Common myeloid progenitor, CD34-positive (primary cell): ENCODE measurements at regions not wholly inside any gene's neighbourhood (a gene's known extent, or its start where the extent isn't known, plus 50 kb on each side); places are given as distances from the start of the nearest gene placed in this dataset.

Source experiments
- CTCF ChIA-PET: fragments of 350-600 bp; sonication (Branson Sonifier 250); formaldehyde crosslinking; loops from one replicate; lab custom pipeline; 2021; ENCODE audit warnings: antibody characterized with exemption; lab: Charles Lee
- POLR2A ChIA-PET: fragments of 350-600 bp; sonication (Branson Sonifier 250); formaldehyde crosslinking; loops from one replicate; lab custom pipeline; 2021; ENCODE audit warnings: antibody characterized with exemption; lab: Charles Lee
- DNase-seq, 3 donors: peaks; one replicate each; pipeline versions ENCODE4 v3.0.0 to v3.0.0-alpha.2; 2013
- H3K27ac ChIP-seq, 2 experiments: 1 replicate in 1 of 2; 2 replicates in 1 of 2; pipeline ENCODE4 v1.7.0; 2013; ENCODE audit warnings: inconsistent platforms in 2 of 2, low read length in 2 of 2, mild to moderate bottlenecking in 2 of 2, low read depth in 1 of 2, moderate library complexity in 1 of 2; ENCODE audit not compliant: severe bottlenecking in 2 of 2, insufficient read depth in 1 of 2, poor library complexity in 1 of 2
- H3K27me3 ChIP-seq, 5 experiments: replicated peaks in 2 of 5; 1 replicate in 3 of 5; 2 replicates in 2 of 5; pipeline versions ENCODE4 v1.6.1 to v1.7.0; 2013; ENCODE audit warnings: low read length in 4 of 5, mild to moderate bottlenecking in 2 of 5, moderate library complexity in 2 of 5, inconsistent platforms in 1 of 5; ENCODE audit not compliant: insufficient read depth in 5 of 5, control insufficient read depth in 4 of 5
- H3K36me3 ChIP-seq, 4 experiments: 1 replicate in 2 of 4; 2 replicates in 2 of 4; pipeline versions ENCODE4 v1.6.1 to v1.7.0; 2013; ENCODE audit warnings: low read length in 3 of 4, control low read depth in 1 of 4, mild to moderate bottlenecking in 1 of 4; ENCODE audit not compliant: control insufficient read depth in 4 of 4, insufficient read depth in 4 of 4
- H3K4me1 ChIP-seq, 4 experiments: 1 replicate in 3 of 4; 2 replicates in 1 of 4; pipeline versions ENCODE4 v1.6.1 to v1.7.1; 2013; ENCODE audit warnings: low read length in 3 of 4, mild to moderate bottlenecking in 3 of 4, control low read depth in 1 of 4, inconsistent platforms in 1 of 4, moderate library complexity in 1 of 4; ENCODE audit not compliant: control insufficient read depth in 4 of 4, insufficient read depth in 4 of 4; ENCODE audit errors: control extremely low read depth in 1 of 4
- H3K4me3 ChIP-seq, 7 experiments: 1 replicate in 4 of 7; 2 replicates in 3 of 7; pipeline versions ENCODE4 v1.5.1 to v1.7.0; 2013; ENCODE audit warnings: mild to moderate bottlenecking in 7 of 7, low read length in 6 of 7, moderate library complexity in 6 of 7, inconsistent platforms in 2 of 7, low read depth in 2 of 7, control low read depth in 1 of 7; ENCODE audit not compliant: insufficient read depth in 4 of 7, control insufficient read depth in 1 of 7; ENCODE audit errors: extremely low read depth in 1 of 7
- H3K9me3 ChIP-seq, 5 experiments: 1 replicate in 4 of 5; 2 replicates in 1 of 5; pipeline versions ENCODE4 v1.6.1 to v1.7.1; 2013; ENCODE audit warnings: low read length in 4 of 5, mild to moderate bottlenecking in 2 of 5, inconsistent platforms in 1 of 5, low read depth in 1 of 5, moderate library complexity in 1 of 5; ENCODE audit not compliant: control insufficient read depth in 4 of 5, insufficient read depth in 2 of 5; ENCODE audit errors: control extremely low read depth in 1 of 5
- WGBS: methylation state at CpG from one replicate; pipeline ENCODE4 v1.1.5; 2013; ENCODE audit not compliant: insufficient coverage; 5-methylcytosine and 5-hydroxymethylcytosine counted together

- H3K4me1 ChIP-seq: no peaks in the 10 kb centered on the region
- CTCF ChIA-PET: interaction anchor here (0.7 kb wide), 1 partner anchor 338 kb away, joined by 3 read pairs; no protein-coding TSS in a partner anchor
- no peak overlapping the region for H3K4me3 ChIP-seq
- 56% methylated on average over 2 of the region's 3 CpGs for WGBS
- H3K27me3 ChIP-seq: no peaks in the 10 kb centered on the region
- H3K36me3 ChIP-seq: no peaks in the 10 kb centered on the region
- DNase-seq: no peak
- H3K27ac ChIP-seq: no peak overlapping the region
- no peaks in the 10 kb centered on the region for H3K9me3 ChIP-seq
- POLR2A ChIA-PET: no interaction called here
Observed at GRCh38 chr6:76594109-76594508, 521.6 kb upstream of the IMPG1 start.

- DNase-seq: no peak
- CTCF ChIA-PET: no interaction called here
- H3K27ac ChIP-seq: no peak overlapping the region
- no peak overlapping the region for H3K4me3 ChIP-seq
- H3K4me1 ChIP-seq: no peaks in the 10 kb centered on the region
- H3K9me3 ChIP-seq: no peaks in the 10 kb centered on the region
- H3K36me3 ChIP-seq: no peaks in the 10 kb centered on the region
- H3K27me3 ChIP-seq: no peaks in the 10 kb centered on the region
- 74% methylated on average over 3 of the region's 3 CpGs for WGBS
- POLR2A ChIA-PET: no interaction called here
Observed at GRCh38 chr6:76593668-76594067, 521.2 kb upstream of the IMPG1 start.

GRCh38 chr6:76592566-76592965, 520.1 kb upstream of the IMPG1 start:
- no peak for DNase-seq
- CTCF ChIA-PET: no interaction called here

GRCh38 chr6:76587271-76587670, 514.8 kb upstream of the IMPG1 start:
- Histone ChIP-seq H3K27ac (no peak overlapping the region), H3K4me3 (no peak overlapping the region), H3K9me3 (no peaks in the 10 kb centered on the region), H3K4me1 (no peaks in the 10 kb centered on the region), H3K36me3 (no peaks in the 10 kb centered on the region), H3K27me3 (peaks cover 0 to 1% (median 0%) of the 10 kb centered on the region in 5 experiments)
- CTCF ChIA-PET: interaction anchor here (0.6 kb wide), 1 partner anchor 698 kb away, joined by 3 read pairs; no protein-coding TSS in a partner anchor
- POLR2A ChIA-PET: no interaction called here
- DNase-seq: no peak
- whole genome bisulfite sequencing: 70% methylated on average over 2 of the region's 2 CpGs

More at GRCh38 chr6:76592566-76592965, 520.1 kb upstream of the IMPG1 start:
- no peaks in the 10 kb centered on the region for H3K9me3 ChIP-seq
- H3K4me3 ChIP-seq: no peak overlapping the region
- no peaks in the 10 kb centered on the region for H3K4me1 ChIP-seq
- peaks cover 0 to 1% (median 0%) of the 10 kb centered on the region in 5 experiments for H3K27me3 ChIP-seq
- POLR2A ChIA-PET: no interaction called here
- H3K27ac ChIP-seq: no peak overlapping the region
- H3K36me3 ChIP-seq: no peaks in the 10 kb centered on the region

DNA sequence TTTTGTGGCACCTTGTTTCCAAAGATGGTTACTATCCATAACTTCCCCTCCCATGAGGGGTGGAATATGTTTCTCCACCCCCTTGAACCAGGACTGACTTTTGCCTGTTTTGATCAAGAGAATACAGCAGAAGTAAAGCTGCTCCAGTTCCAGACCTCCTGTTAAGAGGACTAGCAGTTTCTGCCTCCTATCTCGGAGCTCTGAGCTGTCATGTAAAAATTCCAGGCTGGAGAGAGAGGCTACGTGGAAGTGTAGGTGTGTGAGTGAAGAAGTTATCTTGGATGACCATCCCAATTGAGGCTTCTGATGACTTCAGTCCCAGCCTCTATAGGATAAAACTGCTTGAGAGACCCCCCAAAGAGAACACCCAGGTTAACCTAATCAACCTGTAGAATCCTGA, 511.7 kb upstream of the IMPG1 start:
- Histone ChIP-seq H3K27ac (no peak overlapping the region), H3K4me3 (no peak overlapping the region), H3K9me3 (no peaks in the 10 kb centered on the region), H3K4me1 (no peaks in the 10 kb centered on the region), H3K36me3 (no peaks in the 10 kb centered on the region), H3K27me3 (peaks cover 0 to 1% (median 0%) of the 10 kb centered on the region in 5 experiments)
- 100% methylated on average over 1 of the region's 2 CpGs for WGBS
- CTCF ChIA-PET: no interaction called here
- DNase-seq: no peak
- POLR2A ChIA-PET: no interaction called here

DNA sequence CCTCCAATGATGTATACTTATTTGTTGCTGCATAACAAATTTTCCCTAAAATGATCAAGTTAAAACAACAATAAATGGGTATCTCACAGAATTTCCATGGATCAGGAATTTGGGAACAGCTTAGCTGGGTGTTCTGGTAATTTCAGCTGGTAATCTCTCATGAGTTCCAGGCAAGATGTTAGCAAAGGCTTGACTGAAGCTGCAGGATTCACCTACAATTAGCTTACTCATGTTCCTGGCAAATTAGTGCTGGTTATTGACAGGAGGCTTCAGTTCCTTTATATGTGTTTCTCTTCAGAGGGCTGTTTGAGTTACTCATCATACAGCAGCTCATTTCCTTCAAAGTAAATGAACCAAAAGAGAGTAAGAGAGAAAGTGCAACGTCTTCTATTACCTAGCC, 506.3 kb upstream of the IMPG1 start:
- no peaks in the 10 kb centered on the region for H3K9me3 ChIP-seq
- H3K36me3 ChIP-seq: no peaks in the 10 kb centered on the region
- H3K4me3 ChIP-seq: no peak overlapping the region
- ChIA-PET POLR2A (no interaction called here), CTCF (no interaction called here)
- H3K4me1 ChIP-seq: no peaks in the 10 kb centered on the region
- no peak overlapping the region for H3K27ac ChIP-seq
- DNase-seq: no peak
- no peaks in the 10 kb centered on the region for H3K27me3 ChIP-seq
- WGBS: no CpG with 5 or more reads among the region's 1 CpG

DNA sequence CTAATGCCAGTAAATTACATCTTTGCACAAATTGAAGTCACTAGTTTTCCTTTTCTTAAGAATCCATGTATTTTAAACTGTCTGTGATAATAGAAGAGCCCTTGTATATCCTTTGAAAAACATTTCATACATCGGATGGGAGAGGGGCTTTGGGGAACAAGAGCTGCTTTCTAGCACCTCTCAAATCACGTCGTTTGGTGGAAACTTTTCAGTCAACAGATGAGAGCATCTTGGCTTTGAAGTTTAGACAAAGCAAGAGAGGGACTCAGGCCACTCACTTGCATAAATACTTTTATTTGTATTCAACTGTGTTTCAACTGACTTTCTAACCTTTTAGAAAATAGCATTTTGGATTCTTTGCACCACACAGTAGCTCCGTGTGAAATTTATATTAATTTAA, 502.3 kb upstream of the IMPG1 start:
- ChIA-PET POLR2A (no interaction called here), CTCF (no interaction called here)
- no peaks in the 10 kb centered on the region for H3K9me3 ChIP-seq
- H3K27me3 ChIP-seq: no peaks in the 10 kb centered on the region
- no peaks in the 10 kb centered on the region for H3K36me3 ChIP-seq
- no peak for DNase-seq
- WGBS: 37% methylated on average over 3 of the region's 4 CpGs
- no peak overlapping the region for H3K4me3 ChIP-seq
- no peak overlapping the region for H3K27ac ChIP-seq
- H3K4me1 ChIP-seq: no peaks in the 10 kb centered on the region
